ENCODE measurements at regions not wholly inside any gene's neighbourhood (a gene's known extent, or its start where the extent isn't known, plus 50 kb on each side); places are given as distances from the start of the nearest gene placed in this dataset.
"Not testable (repeated sequence)": the region's sequence is repeated elsewhere in the genome, so short reads cannot be mapped to it uniquely, and the experiment has no call there.

GRCh38 chr6:119934816-119935215, 585.3 kb upstream of the MAN1A1 start:
- no peak overlapping the region for H3K27ac Mint-ChIP-seq
- ChIA-PET POLR2A (no interaction called here), CTCF (no interaction called here)
- H3K27me3 Mint-ChIP-seq = no peaks in the 10 kb centered on the region
- no peaks in the 10 kb centered on the region for H3K9me3 Mint-ChIP-seq
- ATAC-seq (no peak), DNase-seq (no peak)
- intact Hi-C loops (cut with micrococcal nuclease) = no loop called here
- no peaks in the 10 kb centered on the region for H3K4me1 Mint-ChIP-seq (ENCODE audit: low read depth)
- no peaks in the 10 kb centered on the region for H3K36me3 Mint-ChIP-seq (ENCODE audit: low read depth)
- H3K4me3 Mint-ChIP-seq = no peak overlapping the region
- TF ChIP-seq CTCF (IDR thresholded peaks at IDR 0.05) = no peak

GRCh38 chr6:119929121-119929520, 579.6 kb upstream of the MAN1A1 start:
- Mint-ChIP-seq H3K4me3 (no peak overlapping the region), H3K27ac (no peak overlapping the region), H3K27me3 (peaks cover 3% of the 10 kb centered on the region), H3K4me1 (ENCODE audit: low read depth) (no peaks in the 10 kb centered on the region), H3K9me3 (peaks cover 15% of the 10 kb centered on the region), H3K36me3 (ENCODE audit: low read depth) (no peaks in the 10 kb centered on the region)
- no peak for TF ChIP-seq CTCF (IDR thresholded peaks at IDR 0.05)
- intact Hi-C loops (cut with micrococcal nuclease) = no loop called here
- DNase-seq (no peak), ATAC-seq (no peak)
- ChIA-PET POLR2A (no interaction called here), CTCF (interaction anchor here (1.0 kb wide), 1 partner anchor 9 kb away, joined by 3 read pairs; no protein-coding TSS in a partner anchor)

GRCh38 chr6:119924888-119925287, 575.3 kb upstream of the MAN1A1 start:
- H3K36me3 Mint-ChIP-seq (ENCODE audit: low read depth); ATAC-seq; H3K27me3 Mint-ChIP-seq; H3K27ac Mint-ChIP-seq; POLR2A ChIA-PET; CTCF ChIA-PET; H3K4me1 Mint-ChIP-seq (ENCODE audit: low read depth); H3K4me3 Mint-ChIP-seq; intact Hi-C loops (cut with micrococcal nuclease): not testable (repeated sequence)
- DNase-seq = peak; percentile 5
- H3K9me3 Mint-ChIP-seq = peaks cover 30% of the 10 kb centered on the region

- Mint-ChIP-seq H3K9me3 (peaks cover 30% of the 10 kb centered on the region), H3K27me3 (peaks cover 3% of the 10 kb centered on the region), H3K4me1 (ENCODE audit: low read depth) (no peaks in the 10 kb centered on the region), H3K4me3 (no peak overlapping the region), H3K36me3 (ENCODE audit: low read depth) (peaks cover 1% of the 10 kb centered on the region), H3K27ac (no peak overlapping the region)
- POLR2A ChIA-PET = no interaction called here
- TF ChIP-seq CTCF (IDR thresholded peaks at IDR 0.05) = no peak
- intact Hi-C loops (cut with micrococcal nuclease) = no loop called here
- ATAC-seq = no peak
- CTCF ChIA-PET = no interaction called here
- DNase-seq = no peak
These were observed 573.3 kb upstream of the MAN1A1 start for GRCh38 chr6:119922814-119923213.

GRCh38 chr6:119921491-119922010, 572.0 kb upstream of the MAN1A1 start:
- TF ChIP-seq CTCF (IDR thresholded peaks at IDR 0.05) = no peak
- intact Hi-C loops (cut with micrococcal nuclease) = no loop called here
- H3K4me3 Mint-ChIP-seq = no peak overlapping the region

GRCh38 chr6:119917186-119917585, 567.6 kb upstream of the MAN1A1 start:
- no peaks in the 10 kb centered on the region for H3K36me3 Mint-ChIP-seq (ENCODE audit: low read depth)
- DNase-seq (no peak), ATAC-seq (no peak)
- H3K27ac Mint-ChIP-seq = no peak overlapping the region
- intact Hi-C loops (cut with micrococcal nuclease) = no loop called here
- H3K4me3 Mint-ChIP-seq = no peak overlapping the region
- no peaks in the 10 kb centered on the region for H3K4me1 Mint-ChIP-seq (ENCODE audit: low read depth)
- ChIA-PET CTCF (no interaction called here), POLR2A (no interaction called here)
- no peak for TF ChIP-seq CTCF (IDR thresholded peaks at IDR 0.05)
- H3K9me3 Mint-ChIP-seq = peaks cover 4% of the 10 kb centered on the region
- H3K27me3 Mint-ChIP-seq = no peaks in the 10 kb centered on the region

More at GRCh38 chr6:119921491-119922010, 572.0 kb upstream of the MAN1A1 start:
- POLR2A ChIA-PET = no interaction called here
- H3K27ac Mint-ChIP-seq = no peak overlapping the region
- H3K36me3 Mint-ChIP-seq (ENCODE audit: low read depth) = peaks cover 1% of the 10 kb centered on the region
- no peak for DNase-seq
- peaks cover 30% of the 10 kb centered on the region for H3K9me3 Mint-ChIP-seq
- ATAC-seq = no peak
- H3K27me3 Mint-ChIP-seq = no peaks in the 10 kb centered on the region
- CTCF ChIA-PET = no interaction called here
- no peaks in the 10 kb centered on the region for H3K4me1 Mint-ChIP-seq (ENCODE audit: low read depth)

Data from activated CD8-positive, alpha-beta T cell treated with anti-CD3 and anti-CD28 coated beads for 36 hours (primary cell).